ENCODE measurements at regions not wholly inside any gene's neighbourhood (a gene's known extent, or its start where the extent isn't known, plus 50 kb on each side); places are given as distances from the start of the nearest gene placed in this dataset.

DNA sequence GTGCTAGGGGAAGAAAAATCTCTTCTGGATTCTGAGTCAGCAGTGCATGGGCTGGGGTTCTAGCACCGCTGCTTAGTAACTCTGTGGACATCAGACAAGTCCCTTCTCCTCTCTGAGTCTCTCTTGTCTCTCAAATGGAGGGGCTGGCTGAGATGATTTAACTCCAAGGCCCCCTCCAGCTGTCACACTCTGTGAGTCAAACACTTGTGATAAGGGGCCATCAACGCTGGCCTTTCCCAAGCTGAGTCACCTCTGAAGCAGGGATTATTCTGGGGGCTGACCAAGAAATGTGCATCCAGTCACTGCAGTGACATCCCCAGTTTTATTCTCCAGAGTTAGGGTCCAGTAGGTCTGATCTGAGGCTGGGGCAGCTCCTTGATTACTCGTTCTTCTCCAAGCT is 110.4 kb upstream of the ZNF462 start:
- H4K8ac ChIP-seq (replicated peaks; ENCODE audit: insufficient read length, low read depth, low read length): no peak overlapping the region
- H3K18ac ChIP-seq (ENCODE audit: insufficient read length, low read depth, low read length): no peak overlapping the region
- no peak overlapping the region for H3K27ac Mint-ChIP-seq
- no peaks in the 10 kb centered on the region for H3K27me3 ChIP-seq (ENCODE audit: insufficient read depth, low read length)
- no peaks in the 10 kb centered on the region for H3K9me3 Mint-ChIP-seq
- peaks cover 6 to 18% of the 10 kb centered on the region in 2 experiments for H3K4me1 Mint-ChIP-seq
- H3K79me2 ChIP-seq (ENCODE audit: insufficient read depth, low read length): no peaks in the 10 kb centered on the region
- H3K27ac ChIP-seq (ENCODE audit: insufficient read length, low read depth, low read length): no peak overlapping the region
- H3K9ac ChIP-seq (ENCODE audit: extremely low read depth, insufficient read length, low read length): no peak overlapping the region
- TF ChIP-seq, protein P1, sequence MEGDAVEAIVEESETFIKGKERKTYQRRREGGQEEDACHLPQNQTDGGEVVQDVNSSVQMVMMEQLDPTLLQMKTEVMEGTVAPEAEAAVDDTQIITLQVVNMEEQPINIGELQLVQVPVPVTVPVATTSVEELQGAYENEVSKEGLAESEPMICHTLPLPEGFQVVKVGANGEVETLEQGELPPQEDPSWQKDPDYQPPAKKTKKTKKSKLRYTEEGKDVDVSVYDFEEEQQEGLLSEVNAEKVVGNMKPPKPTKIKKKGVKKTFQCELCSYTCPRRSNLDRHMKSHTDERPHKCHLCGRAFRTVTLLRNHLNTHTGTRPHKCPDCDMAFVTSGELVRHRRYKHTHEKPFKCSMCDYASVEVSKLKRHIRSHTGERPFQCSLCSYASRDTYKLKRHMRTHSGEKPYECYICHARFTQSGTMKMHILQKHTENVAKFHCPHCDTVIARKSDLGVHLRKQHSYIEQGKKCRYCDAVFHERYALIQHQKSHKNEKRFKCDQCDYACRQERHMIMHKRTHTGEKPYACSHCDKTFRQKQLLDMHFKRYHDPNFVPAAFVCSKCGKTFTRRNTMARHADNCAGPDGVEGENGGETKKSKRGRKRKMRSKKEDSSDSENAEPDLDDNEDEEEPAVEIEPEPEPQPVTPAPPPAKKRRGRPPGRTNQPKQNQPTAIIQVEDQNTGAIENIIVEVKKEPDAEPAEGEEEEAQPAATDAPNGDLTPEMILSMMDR (conservative IDR thresholded peaks at IDR 0.05): no peak
- no peak overlapping the region for H2BK15ac ChIP-seq (ENCODE audit: low read depth, low read length)
- DNase-seq: no peak
- peaks cover 2% of the 10 kb centered on the region; the same call in 1 of the 2 replicates for H3K4me1 ChIP-seq (ENCODE audit: insufficient read depth, low read length)
- H3K79me1 ChIP-seq (ENCODE audit: insufficient read depth, low read depth, low read length, poor library complexity, severe bottlenecking): no peaks in the 10 kb centered on the region
- H3K4ac ChIP-seq (ENCODE audit: low read depth, low read length): no peak overlapping the region
- H2AFZ ChIP-seq (ENCODE audit: low read length): no peak overlapping the region
- no peak overlapping the region for H2BK5ac ChIP-seq (ENCODE audit: insufficient read length, low read length)
- H2BK20ac ChIP-seq (ENCODE audit: low read depth, low read length, poor library complexity, severe bottlenecking): no peak overlapping the region
- no peak overlapping the region for H4K5ac ChIP-seq (ENCODE audit: insufficient read length, low read depth, low read length)
- no peak overlapping the region for H3K14ac ChIP-seq (ENCODE audit: insufficient read depth, low read length)
- no peak overlapping the region for H2BK12ac ChIP-seq (ENCODE audit: insufficient read length, low read depth, low read length)
- no peak overlapping the region for H4K91ac ChIP-seq (ENCODE audit: insufficient read length, low read depth, low read length)
- no peaks in the 10 kb centered on the region for H3K23me2 ChIP-seq (ENCODE audit: insufficient read length, low read depth, low read length, poor library complexity, severe bottlenecking)
- no peak overlapping the region for H3K23ac ChIP-seq (ENCODE audit: insufficient read length, low read depth, low read length)
- H3K4me2 ChIP-seq (ENCODE audit: insufficient read depth, insufficient read length, low read length): no peak overlapping the region
- H3K36me3 Mint-ChIP-seq (ENCODE audit: insufficient read depth in 1 of 3, low read depth in 3 of 3): no peaks in the 10 kb centered on the region
- WGBS (ENCODE audit: extremely low coverage, insufficient read length, low lambda C conversion rate): no CpG with 5 or more reads among the region's 3 CpGs
- H3K9me3 ChIP-seq (ENCODE audit: control insufficient read depth, low read depth, low read length): no peaks in the 10 kb centered on the region
- H3K27me3 Mint-ChIP-seq (ENCODE audit: low read depth): no peaks in the 10 kb centered on the region
- no peak overlapping the region for H3T11ph ChIP-seq (ENCODE audit: low read length)
- no peak overlapping the region for H2AK5ac ChIP-seq (ENCODE audit: insufficient read length, low read length)
- no peak overlapping the region for H3K56ac ChIP-seq (ENCODE audit: insufficient read length, low read depth, low read length)
- no peak overlapping the region for H3K4me3 Mint-ChIP-seq
- no peak overlapping the region for H2BK120ac ChIP-seq (ENCODE audit: low read depth, low read length, poor library complexity, severe bottlenecking)
- no peaks in the 10 kb centered on the region for H4K20me1 ChIP-seq (ENCODE audit: control insufficient read depth, insufficient read depth, insufficient read length)

Data from H9 (cell line).